Esophagus (tissue), 2 donors: ENCODE measurements at regions not wholly inside any gene's neighbourhood (a gene's known extent, or its start where the extent isn't known, plus 50 kb on each side); places are given as distances from the start of the nearest gene placed in this dataset.
"Not testable (repeated sequence)": the region's sequence is repeated elsewhere in the genome, so short reads cannot be mapped to it uniquely, and the experiment has no call there.

Source experiments
- H3K27ac ChIP-seq, 2 donors: one replicate each; pipeline ENCODE4 v1.5.1; 2013; ENCODE audit warnings: low read depth in 2 of 2, mild to moderate bottlenecking in 2 of 2, inconsistent platforms in 1 of 2, low read length in 1 of 2, moderate library complexity in 1 of 2
- H3K27me3 ChIP-seq, 2 donors: one replicate each; pipeline ENCODE4 v1.6.1; 2013; ENCODE audit warnings: low read length in 2 of 2, control low read depth in 1 of 2, mild to moderate bottlenecking in 1 of 2; ENCODE audit not compliant: insufficient read depth in 2 of 2, control insufficient read depth in 1 of 2
- H3K36me3 ChIP-seq, 2 donors: one replicate each; pipeline ENCODE4 v1.6.1; 2013; ENCODE audit warnings: low read length in 1 of 2; ENCODE audit not compliant: control insufficient read depth in 2 of 2, insufficient read depth in 2 of 2
- H3K4me1 ChIP-seq, 2 donors: one replicate each; pipeline ENCODE4 v1.6.1; 2013; ENCODE audit warnings: low read length in 1 of 2; ENCODE audit not compliant: control insufficient read depth in 2 of 2, insufficient read depth in 2 of 2
- H3K4me3 ChIP-seq, 2 donors: one replicate each; pipeline ENCODE4 v1.5.1; 2013; ENCODE audit warnings: low read length in 2 of 2, mild to moderate bottlenecking in 2 of 2, low read depth in 1 of 2, moderate library complexity in 1 of 2
- H3K9me3 ChIP-seq, 2 donors: one replicate each; pipeline ENCODE4 v1.6.1; 2013; ENCODE audit warnings: mild to moderate bottlenecking in 2 of 2, low read depth in 1 of 2, low read length in 1 of 2, moderate library complexity in 1 of 2; ENCODE audit not compliant: control insufficient read depth in 2 of 2, insufficient read depth in 1 of 2
- WGBS, 2 donors: extraction: QIAGEN DNeasy Blood & Tissue Kit; methylation state at CpG; one replicate each; pipeline ENCODE4 v1.1.7; 2013; 5-methylcytosine and 5-hydroxymethylcytosine counted together
- donor health status: healthy with polysubstance abuse.
- donor health status: Bipolar disorder and iron deficiency.

DNA sequence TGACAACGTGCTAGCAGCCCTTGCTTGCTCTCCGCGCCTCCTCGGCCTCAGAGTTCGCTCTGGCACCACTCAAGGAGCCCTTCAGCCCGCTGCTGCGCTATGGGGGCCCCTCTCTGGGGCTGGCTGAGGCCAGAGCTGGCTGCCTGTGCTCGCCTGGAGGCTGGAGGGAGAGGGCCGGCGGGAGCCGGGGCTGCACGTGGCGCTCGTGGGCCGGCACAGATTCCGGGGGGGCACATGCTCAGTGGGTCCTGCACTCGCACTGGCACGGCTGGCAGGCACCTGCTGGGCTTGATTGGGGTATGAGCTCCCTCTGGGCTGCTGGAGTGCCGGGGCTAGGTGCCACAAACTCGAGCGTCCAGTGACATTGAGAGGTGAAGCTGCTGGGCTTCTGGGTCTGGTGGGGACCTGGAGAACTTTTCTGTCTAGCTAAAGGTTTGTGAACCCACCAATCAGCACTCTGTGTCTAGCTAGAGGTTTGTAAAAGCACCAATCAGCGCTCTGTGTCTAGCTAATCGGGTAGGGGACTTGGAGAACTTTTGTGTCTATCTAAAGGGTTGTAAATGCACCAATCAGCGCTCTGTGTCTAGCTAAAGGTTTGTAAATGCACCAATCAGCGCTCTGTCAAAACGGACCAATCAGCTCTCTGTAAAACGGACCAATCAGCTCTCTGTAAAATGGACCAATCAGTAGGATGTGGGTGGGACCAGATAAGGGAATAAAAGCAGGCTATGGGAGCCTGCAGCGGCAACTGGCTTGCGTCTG lies 119.4 kb downstream of the RAP2B start:
- not testable (repeated sequence) for H3K4me1 ChIP-seq, H3K4me3 ChIP-seq, H3K27ac ChIP-seq, H3K36me3 ChIP-seq, H3K27me3 ChIP-seq, H3K9me3 ChIP-seq
- 87 to 92% methylated on average over 29 of the region's 29 CpGs for WGBS, 2 donors

DNA sequence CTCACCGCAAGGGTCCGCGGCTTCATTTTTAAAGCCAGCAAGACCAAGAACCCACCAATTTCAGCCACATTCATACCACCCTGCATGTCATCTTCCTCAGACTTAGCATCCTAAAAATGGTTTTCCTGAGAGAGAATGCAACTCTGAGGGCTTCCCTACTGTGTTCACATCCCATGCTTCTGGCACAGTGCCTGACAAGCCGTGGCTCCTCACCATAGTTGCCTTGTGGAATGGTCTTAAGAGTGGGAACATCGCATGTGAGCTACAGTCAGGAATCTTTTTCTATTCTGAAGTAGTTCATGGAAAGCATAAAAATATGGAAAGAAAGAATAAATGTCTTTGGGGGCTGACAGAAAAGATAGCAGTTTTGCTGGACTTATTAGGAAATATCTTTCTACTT lies 120.3 kb downstream of the RAP2B start:
- Histone ChIP-seq H3K4me1 (no peaks in the 10 kb centered on the region), H3K4me3 (no peak overlapping the region), H3K27ac (no peak overlapping the region), H3K9me3 (no peaks in the 10 kb centered on the region), H3K27me3 (no peaks in the 10 kb centered on the region), H3K36me3 (no peaks in the 10 kb centered on the region)
- 92 to 95% methylated on average over 5 of the region's 5 CpGs for WGBS, 2 donors

GRCh38 chr3:153284282-153284938 lies 122.4 kb downstream of the RAP2B start:
- Histone ChIP-seq H3K27ac (peak overlapping the region in 1 of 2 donors; percentile 55), H3K4me1 (no peaks in the 10 kb centered on the region), H3K27me3 (no peaks in the 10 kb centered on the region), H3K4me3 (no peak overlapping the region), H3K36me3 (no peaks in the 10 kb centered on the region), H3K9me3 (no peaks in the 10 kb centered on the region)
- WGBS, 2 donors: 5 to 17% methylated on average over 4 of the region's 4 CpGs

DNA sequence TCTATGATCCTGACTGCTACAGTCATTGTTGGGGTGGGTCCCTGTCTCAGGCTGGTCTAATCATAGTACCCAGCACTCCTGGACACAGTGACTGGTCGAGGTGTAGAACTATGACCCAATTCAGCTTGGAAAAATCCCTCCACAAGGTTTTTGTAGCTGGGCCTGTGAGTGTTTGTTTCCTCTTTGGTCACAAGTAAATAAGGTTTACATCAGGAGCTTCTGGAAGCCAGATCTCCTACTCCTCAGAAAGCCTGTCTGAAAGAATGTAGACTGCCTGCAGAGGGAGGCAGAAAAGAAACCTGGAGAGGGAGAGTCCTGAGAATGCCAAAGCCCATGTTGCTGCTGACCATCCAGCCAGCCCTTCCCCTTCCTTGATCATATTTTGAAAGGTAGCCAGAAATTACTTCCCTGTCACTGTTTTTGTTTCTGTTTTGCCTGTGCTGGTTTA lies 123.2 kb downstream of the RAP2B start:
- Histone ChIP-seq H3K27me3 (no peaks in the 10 kb centered on the region), H3K4me3 (no peak overlapping the region), H3K4me1 (no peaks in the 10 kb centered on the region), H3K9me3 (no peaks in the 10 kb centered on the region), H3K36me3 (no peaks in the 10 kb centered on the region), H3K27ac (peak overlapping the region; percentile 82 to 86)
- WGBS, 2 donors: 45 to 59% methylated on average over 1 of the region's 1 CpG

DNA sequence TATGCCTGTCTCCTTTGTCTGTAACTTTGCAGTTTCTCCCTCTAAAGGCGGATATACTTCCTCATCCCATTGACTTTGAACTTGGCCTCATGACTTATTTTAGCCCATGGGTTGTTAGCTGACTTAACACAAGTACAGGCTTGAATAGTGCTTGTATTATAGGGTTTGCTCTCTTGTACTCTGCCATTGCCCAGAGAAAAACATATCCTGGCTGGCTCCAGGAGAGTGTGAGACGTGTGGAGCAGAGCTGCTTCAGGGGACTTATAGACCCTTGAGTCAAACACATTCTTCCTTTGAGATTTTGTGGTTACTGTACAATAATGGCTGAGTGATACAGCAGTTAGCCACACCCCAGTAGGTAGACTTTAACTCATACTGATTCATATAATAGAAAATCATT lies 124.0 kb downstream of the RAP2B start:
- Histone ChIP-seq H3K9me3 (no peaks in the 10 kb centered on the region), H3K4me3 (no peak overlapping the region), H3K4me1 (no peaks in the 10 kb centered on the region), H3K27ac (peak overlapping the region; percentile 76 to 86), H3K36me3 (no peaks in the 10 kb centered on the region), H3K27me3 (no peaks in the 10 kb centered on the region)
- WGBS, 2 donors: 45 to 62% methylated on average over 2 of the region's 2 CpGs

GRCh38 chr3:153287017-153287416 lies 125.0 kb downstream of the RAP2B start:
- H3K4me1 ChIP-seq: no peaks in the 10 kb centered on the region
- 75 to 83% methylated on average over 3 of the region's 3 CpGs for WGBS, 2 donors
- peak overlapping the region in 1 of 2 donors; percentile 11 for H3K4me3 ChIP-seq
- H3K27ac ChIP-seq: peak overlapping the region; percentile 48 to 82
- H3K27me3 ChIP-seq: no peaks in the 10 kb centered on the region
- H3K36me3 ChIP-seq: no peaks in the 10 kb centered on the region
- no peaks in the 10 kb centered on the region for H3K9me3 ChIP-seq

DNA sequence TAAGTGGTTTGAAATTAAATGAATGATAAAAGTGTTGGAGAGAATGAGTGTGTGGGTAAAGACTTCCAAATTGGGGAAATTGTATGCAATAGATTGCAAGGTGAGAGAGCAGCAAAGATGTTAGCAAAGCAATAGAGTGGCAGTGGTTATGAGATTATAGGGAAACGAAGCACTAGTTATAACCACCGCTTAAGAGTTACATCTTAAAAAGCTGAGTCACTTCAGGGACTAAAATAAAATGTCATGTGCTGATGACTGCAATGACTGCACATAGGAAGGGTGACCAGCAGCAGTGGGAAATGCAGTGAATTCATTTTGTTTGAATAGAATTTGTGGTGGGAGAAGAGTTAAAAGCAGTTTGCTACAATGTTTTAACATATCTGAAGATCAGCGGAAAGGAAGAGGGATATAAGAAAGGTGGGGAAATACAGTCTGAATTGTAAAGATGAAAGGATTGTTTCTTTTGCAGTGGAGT lies 127.3 kb downstream of the RAP2B start:
- Histone ChIP-seq H3K9me3 (no peaks in the 10 kb centered on the region), H3K4me3 (no peak overlapping the region), H3K4me1 (no peaks in the 10 kb centered on the region), H3K27me3 (no peaks in the 10 kb centered on the region), H3K36me3 (no peaks in the 10 kb centered on the region), H3K27ac (no peak overlapping the region)
- 77% methylated on average over 3 of the region's 3 CpGs for WGBS, 2 donors

DNA sequence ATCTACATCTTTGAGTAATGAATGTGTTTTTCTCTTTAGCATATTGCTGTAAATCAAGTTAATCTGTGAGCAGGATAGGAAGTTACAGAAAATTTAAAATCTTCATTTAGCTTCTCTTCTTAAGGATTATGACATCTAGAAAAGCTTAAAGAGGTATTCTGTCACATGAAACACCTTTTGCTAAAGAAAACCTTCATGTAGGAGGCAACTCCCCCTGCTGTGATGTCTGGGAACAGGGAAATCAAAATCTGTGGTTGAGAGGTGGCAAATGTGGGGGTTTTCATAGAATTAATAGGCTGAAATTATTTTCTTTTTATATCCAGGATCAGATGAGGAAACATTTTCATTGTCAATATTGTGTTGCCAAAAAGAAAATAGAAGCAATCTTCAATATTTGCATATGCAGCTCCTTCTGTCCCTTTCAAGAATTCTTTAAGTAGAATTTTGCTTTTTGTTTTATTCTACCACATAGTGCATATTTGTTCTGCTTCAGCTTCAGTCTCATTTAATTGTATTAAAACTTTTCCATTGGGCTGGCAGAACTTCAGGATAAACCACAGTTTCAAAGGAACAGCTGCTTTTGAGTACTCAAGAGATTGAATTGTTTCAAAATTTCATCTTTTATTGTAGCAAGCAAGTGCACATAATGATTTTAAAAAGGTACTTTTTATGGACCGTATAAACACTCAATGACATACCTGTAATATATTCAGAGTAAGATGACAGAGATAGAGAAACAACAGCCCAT lies 128.4 kb downstream of the RAP2B start:
- no peaks in the 10 kb centered on the region for H3K27me3 ChIP-seq
- 40 to 41% methylated on average over 1 of the region's 1 CpG for WGBS, 2 donors
- no peaks in the 10 kb centered on the region for H3K36me3 ChIP-seq
- no peaks in the 10 kb centered on the region for H3K4me1 ChIP-seq
- H3K9me3 ChIP-seq: no peaks in the 10 kb centered on the region
- H3K4me3 ChIP-seq: no peak overlapping the region
- H3K27ac ChIP-seq: no peak overlapping the region

DNA sequence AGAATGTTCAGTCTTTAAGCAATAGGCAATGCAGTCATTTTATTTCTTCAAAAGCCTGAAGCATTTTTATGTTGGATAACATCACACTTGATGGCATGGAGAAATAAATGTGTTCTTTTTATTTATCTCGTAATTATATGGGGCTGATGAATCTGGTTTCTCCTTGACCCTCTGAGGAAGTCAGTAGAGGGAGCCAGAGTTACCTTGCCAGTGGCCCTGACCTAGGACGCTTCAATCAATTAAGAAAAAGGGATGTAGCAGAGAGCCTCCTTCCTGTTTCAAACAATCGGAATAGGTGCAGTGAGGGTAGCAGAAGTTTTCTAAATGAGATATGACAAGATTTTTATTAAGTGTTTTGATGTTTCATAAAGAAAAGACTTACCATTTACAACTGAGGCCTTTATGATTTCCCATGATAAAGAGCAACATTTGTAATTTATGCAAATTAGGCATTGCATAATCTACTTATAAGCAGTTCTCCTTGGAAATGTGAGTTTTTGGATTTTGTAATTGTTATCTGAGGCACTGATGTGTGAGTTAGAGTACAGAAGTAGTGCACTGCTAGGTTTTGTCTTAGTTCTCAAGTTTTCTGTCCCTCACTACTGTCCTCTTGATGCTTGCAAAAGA lies 129.1 kb downstream of the RAP2B start:
- no peaks in the 10 kb centered on the region for H3K27me3 ChIP-seq
- no peaks in the 10 kb centered on the region for H3K36me3 ChIP-seq
- no peaks in the 10 kb centered on the region for H3K4me1 ChIP-seq
- WGBS, 2 donors: 57 to 62% methylated on average over 3 of the region's 3 CpGs
- H3K9me3 ChIP-seq: no peaks in the 10 kb centered on the region
- no peak overlapping the region for H3K4me3 ChIP-seq
- no peak overlapping the region for H3K27ac ChIP-seq
